ENCODE measurements at regions not wholly inside any gene's neighbourhood (a gene's known extent, or its start where the extent isn't known, plus 50 kb on each side); places are given as distances from the start of the nearest gene placed in this dataset.

- TF ChIP-seq POLR2A (IDR thresholded peaks at IDR 0.05) (no peak), CTCF (IDR thresholded peaks at IDR 0.05) (no peak), POLR2AphosphoS5 (IDR thresholded peaks at IDR 0.05) (no peak), EP300 (IDR thresholded peaks at IDR 0.05; ENCODE audit: low read depth) (no peak)
Observed at GRCh38 chr9:8037745-8038144, 238.2 kb upstream of the DMAC1 start.

Data from transverse colon (tissue), 4 donors.